Stimulated activated CD4-positive, alpha-beta T cell treated with anti-CD3 and anti-CD28 coated beads, Interleukin-1b, Interleukin-23, amount 100 ng/mL, for 1 hour (primary cell): ENCODE measurements at regions not wholly inside any gene's neighbourhood (a gene's known extent, or its start where the extent isn't known, plus 50 kb on each side); places are given as distances from the start of the nearest gene placed in this dataset.
A peak's percentile ranks its signal among the peaks of the same experiment; 100 is the strongest.

Experiments
- DNase-seq, 2 donors: peaks; one replicate each; pipeline ENCODE4 v3.0.0-alpha.2; 2020; ENCODE audit warnings: low read depth in 2 of 2

GRCh38 chr5:124664287-124664686 lies 82.2 kb downstream of the ZNF608 start:
- DNase-seq: no peak

GRCh38 chr5:124663101-124663506 lies 83.3 kb downstream of the ZNF608 start:
- no peak for DNase-seq

GRCh38 chr5:124662181-124662781 lies 84.2 kb downstream of the ZNF608 start:
- DNase-seq: no peak

- DNase-seq: no peak
Measured at GRCh38 chr5:124661317-124662141, 84.9 kb downstream of the ZNF608 start.

- no peak for DNase-seq
Measured at GRCh38 chr5:124660229-124661093, 86.0 kb downstream of the ZNF608 start.

GRCh38 chr5:124659798-124660197 lies 86.6 kb downstream of the ZNF608 start:
- DNase-seq: no peak

GRCh38 chr5:124658867-124659557 lies 87.4 kb downstream of the ZNF608 start:
- no peak for DNase-seq

GRCh38 chr5:124655921-124656511 lies 90.4 kb downstream of the ZNF608 start:
- no peak for DNase-seq

GRCh38 chr5:124655251-124655917 lies 91.1 kb downstream of the ZNF608 start:
- DNase-seq: no peak

- no peak for DNase-seq
Measured at GRCh38 chr5:124654418-124654817, 92.0 kb downstream of the ZNF608 start.

GRCh38 chr5:124653666-124654065 lies 92.8 kb downstream of the ZNF608 start:
- DNase-seq: no peak

- DNase-seq: no peak
Measured at GRCh38 chr5:124652892-124653441, 93.5 kb downstream of the ZNF608 start.

- DNase-seq: no peak
Measured at GRCh38 chr5:124652514-124652819, 94.0 kb downstream of the ZNF608 start.

GRCh38 chr5:124651663-124652513 lies 94.6 kb downstream of the ZNF608 start:
- DNase-seq: no peak

- no peak for DNase-seq
Measured at GRCh38 chr5:124650951-124651662, 95.3 kb downstream of the ZNF608 start.

GRCh38 chr5:124650147-124650561 lies 96.3 kb downstream of the ZNF608 start:
- no peak for DNase-seq

GRCh38 chr5:124649491-124650146 lies 96.8 kb downstream of the ZNF608 start:
- DNase-seq: peak; percentile 3 to 5

- DNase-seq: no peak
Measured at GRCh38 chr5:124648902-124649467, 97.5 kb downstream of the ZNF608 start.
